ENCODE measurements at regions not wholly inside any gene's neighbourhood (a gene's known extent, or its start where the extent isn't known, plus 50 kb on each side); places are given as distances from the start of the nearest gene placed in this dataset.

GRCh38 chr4:106507440-106507839 lies 138.9 kb upstream of the GIMD1 start:
- Histone ChIP-seq H3K4me1 (no peaks in the 10 kb centered on the region), H3K9me3 (replicated peaks) (no peaks in the 10 kb centered on the region), H3K36me3 (no peaks in the 10 kb centered on the region), H3K4me3 (no peak overlapping the region), H3K27me3 (ENCODE audit: low read depth) (no peaks in the 10 kb centered on the region), H3K27ac (replicated peaks) (no peak overlapping the region)
- TF ChIP-seq, protein P1, sequence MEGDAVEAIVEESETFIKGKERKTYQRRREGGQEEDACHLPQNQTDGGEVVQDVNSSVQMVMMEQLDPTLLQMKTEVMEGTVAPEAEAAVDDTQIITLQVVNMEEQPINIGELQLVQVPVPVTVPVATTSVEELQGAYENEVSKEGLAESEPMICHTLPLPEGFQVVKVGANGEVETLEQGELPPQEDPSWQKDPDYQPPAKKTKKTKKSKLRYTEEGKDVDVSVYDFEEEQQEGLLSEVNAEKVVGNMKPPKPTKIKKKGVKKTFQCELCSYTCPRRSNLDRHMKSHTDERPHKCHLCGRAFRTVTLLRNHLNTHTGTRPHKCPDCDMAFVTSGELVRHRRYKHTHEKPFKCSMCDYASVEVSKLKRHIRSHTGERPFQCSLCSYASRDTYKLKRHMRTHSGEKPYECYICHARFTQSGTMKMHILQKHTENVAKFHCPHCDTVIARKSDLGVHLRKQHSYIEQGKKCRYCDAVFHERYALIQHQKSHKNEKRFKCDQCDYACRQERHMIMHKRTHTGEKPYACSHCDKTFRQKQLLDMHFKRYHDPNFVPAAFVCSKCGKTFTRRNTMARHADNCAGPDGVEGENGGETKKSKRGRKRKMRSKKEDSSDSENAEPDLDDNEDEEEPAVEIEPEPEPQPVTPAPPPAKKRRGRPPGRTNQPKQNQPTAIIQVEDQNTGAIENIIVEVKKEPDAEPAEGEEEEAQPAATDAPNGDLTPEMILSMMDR (IDR thresholded peaks at IDR 0.05; ENCODE audit: borderline replicate concordance) = no peak
- no peak for DNase-seq
- intact Hi-C loops (cut with micrococcal nuclease) = loop anchor here (10.0 kb wide), 1 partner anchor 133 kb away; no protein-coding TSS in a partner anchor

GRCh38 chr4:106503116-106504050 lies 134.8 kb upstream of the GIMD1 start:
- H3K27ac ChIP-seq (replicated peaks) = no peak overlapping the region
- intact Hi-C loops (cut with micrococcal nuclease) = loop anchor here (10.0 kb wide), 1 partner anchor 129 kb away; no protein-coding TSS in a partner anchor

DNA sequence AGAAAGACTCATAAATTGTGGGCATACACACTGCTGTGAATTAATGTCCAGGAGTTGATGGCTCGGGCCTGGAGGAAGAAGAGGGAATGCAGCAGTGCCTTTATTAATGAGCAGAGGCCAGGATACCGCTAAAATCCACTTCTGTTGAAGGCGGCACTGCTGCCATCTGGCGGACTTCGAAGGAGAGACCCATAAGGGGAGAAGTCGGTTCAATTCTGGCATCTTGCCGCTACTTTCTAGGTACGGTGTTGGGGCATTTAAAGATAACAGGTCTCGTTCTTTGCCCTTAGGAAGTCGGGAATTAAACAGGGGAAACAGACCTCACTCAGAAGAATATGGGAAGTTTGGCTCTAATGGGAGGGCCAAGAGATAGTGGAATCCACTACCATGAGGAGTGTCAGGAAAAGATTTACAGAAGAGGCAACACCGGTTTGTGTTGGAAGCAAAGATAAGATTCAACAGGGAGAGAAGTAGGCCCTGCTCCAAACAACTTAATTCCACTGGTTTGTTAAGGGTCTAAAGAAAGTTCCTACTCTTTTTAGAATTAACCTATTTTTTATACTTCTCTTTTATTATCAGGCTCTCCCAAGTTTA lies 133.6 kb upstream of the GIMD1 start:
- Histone ChIP-seq H3K27ac (replicated peaks) (no peak overlapping the region), H3K36me3 (no peaks in the 10 kb centered on the region), H3K9me3 (replicated peaks) (no peaks in the 10 kb centered on the region), H3K4me3 (no peak overlapping the region), H3K27me3 (ENCODE audit: low read depth) (no peaks in the 10 kb centered on the region), H3K4me1 (no peaks in the 10 kb centered on the region)
- intact Hi-C loops (cut with micrococcal nuclease) = loop anchor here (10.0 kb wide), 1 partner anchor 127 kb away; no protein-coding TSS in a partner anchor
- peak; percentile 29 for DNase-seq
- TF ChIP-seq, protein P1 (IDR thresholded peaks at IDR 0.05; ENCODE audit: borderline replicate concordance) = peak; percentile 71

More at GRCh38 chr4:106503116-106504050, 134.8 kb upstream of the GIMD1 start:
- Histone ChIP-seq H3K36me3 (no peaks in the 10 kb centered on the region), H3K27me3 (ENCODE audit: low read depth) (no peaks in the 10 kb centered on the region), H3K9me3 (replicated peaks) (no peaks in the 10 kb centered on the region), H3K4me1 (no peaks in the 10 kb centered on the region), H3K4me3 (no peak overlapping the region)
- DNase-seq = no peak
- TF ChIP-seq, protein P1 (IDR thresholded peaks at IDR 0.05; ENCODE audit: borderline replicate concordance) = no peak

DNA sequence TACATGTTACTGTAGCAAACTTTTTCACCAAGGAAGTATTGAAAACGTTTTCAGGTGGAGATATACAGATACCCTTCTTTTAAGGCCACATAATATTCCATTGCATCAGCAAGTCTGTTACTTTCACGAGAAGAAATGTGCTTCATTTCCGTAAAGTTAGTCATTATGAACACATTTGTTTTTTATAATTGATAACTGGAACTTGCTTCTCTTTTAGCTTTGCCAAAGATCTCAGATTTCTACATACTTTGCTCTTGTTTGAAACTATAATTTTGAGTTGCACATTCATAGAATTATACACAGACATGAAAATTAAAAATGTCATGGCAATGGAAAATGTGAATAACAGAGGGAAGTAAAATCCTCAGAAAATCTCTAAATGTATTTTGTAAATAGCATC lies 128.7 kb upstream of the GIMD1 start:
- no peak overlapping the region for H3K4me3 ChIP-seq
- TF ChIP-seq, protein P1 (IDR thresholded peaks at IDR 0.05; ENCODE audit: borderline replicate concordance) = no peak
- intact Hi-C loops (cut with micrococcal nuclease) = no loop called here
- H3K27me3 ChIP-seq (ENCODE audit: low read depth) = no peaks in the 10 kb centered on the region
- H3K27ac ChIP-seq (replicated peaks) = no peak overlapping the region
- no peak for DNase-seq
- no peaks in the 10 kb centered on the region for H3K9me3 ChIP-seq (replicated peaks)
- no peaks in the 10 kb centered on the region for H3K36me3 ChIP-seq
- no peaks in the 10 kb centered on the region for H3K4me1 ChIP-seq

- no peaks in the 10 kb centered on the region for H3K27me3 ChIP-seq (ENCODE audit: low read depth)
- no peaks in the 10 kb centered on the region for H3K36me3 ChIP-seq
- intact Hi-C loops (cut with micrococcal nuclease) = no loop called here
- DNase-seq = no peak
- no peaks in the 10 kb centered on the region for H3K9me3 ChIP-seq (replicated peaks)
- no peak overlapping the region for H3K27ac ChIP-seq (replicated peaks)
- H3K4me3 ChIP-seq = no peak overlapping the region
- no peaks in the 10 kb centered on the region for H3K4me1 ChIP-seq
- TF ChIP-seq, protein P1 (IDR thresholded peaks at IDR 0.05; ENCODE audit: borderline replicate concordance) = no peak
These were observed 127.5 kb upstream of the GIMD1 start for GRCh38 chr4:106496061-106496460.
